OCI-LY3 (cell line): ENCODE measurements at regions not wholly inside any gene's neighbourhood (a gene's known extent, or its start where the extent isn't known, plus 50 kb on each side); places are given as distances from the start of the nearest gene placed in this dataset.
"Not testable (repeated sequence)": the region's sequence is repeated elsewhere in the genome, so short reads cannot be mapped to it uniquely, and the experiment has no call there.

Experiments
- H2AFZ ChIP-seq: fragments of 200-600, 300-600 bp; shearing (Covaris generic); 2 replicates; pipeline ENCODE4 v1.6.0; 2014; ENCODE audit warnings: antibody characterized with exemption, low read depth, low read length
- H3K27ac ChIP-seq: fragments of 200-600, 300-600 bp; sonication (generic); 2 replicates; pipeline ENCODE4 v1.5.1; 2014; ENCODE audit warnings: mild to moderate bottlenecking, low read length, moderate library complexity, mixed read lengths
- H3K27me3 ChIP-seq: fragments of 200-600, 300-600 bp; sonication (generic); 2 replicates; pipeline ENCODE4 v1.6.1; 2014; ENCODE audit warnings: low read depth, low read length, mixed read lengths
- H3K36me3 ChIP-seq: fragments of 200-600, 300-600 bp; sonication (generic); replicated peaks from 2 replicates; pipeline ENCODE3; 2014; ENCODE audit warnings: low read depth, low read length, mixed read lengths
- H3K4me1 ChIP-seq: fragments of 300-600, 200-600 bp; sonication (generic); 2 replicates; pipeline ENCODE4 v1.6.1; 2014; ENCODE audit warnings: low read length, mixed read lengths
- H3K4me2 ChIP-seq: fragments of 200-600, 300-600 bp; sonication (generic); 2 replicates; pipeline ENCODE4 v1.6.1; 2014; ENCODE audit warnings: low read length, mixed read lengths
- H3K4me3 ChIP-seq: fragments of 300-600, 200-600 bp; sonication (generic); 2 replicates; pipeline ENCODE4 v1.5.1; 2014; ENCODE audit warnings: antibody characterized with exemption, mild to moderate bottlenecking, low read length, moderate library complexity
- H3K79me2 ChIP-seq: fragments of 300-600, 200-600 bp; shearing (Covaris generic); 2 replicates; pipeline ENCODE4 v1.6.1; 2014; ENCODE audit warnings: mild to moderate bottlenecking, low read length, mixed read lengths
- H3K9ac ChIP-seq: fragments of 300-600, 200-600 bp; shearing (Covaris generic); 2 replicates; pipeline ENCODE4 v1.6.0; 2014; ENCODE audit warnings: mild to moderate bottlenecking, low read length, moderate library complexity
- H3K9me3 ChIP-seq: fragments of 200-600, 300-600 bp; shearing (Covaris generic); 2 replicates; pipeline ENCODE4 v1.6.1; 2014; ENCODE audit warnings: low read length, mixed read lengths; ENCODE audit not compliant: insufficient read depth
- H4K20me1 ChIP-seq: fragments of 200-600, 300-600 bp; sonication (generic); 2 replicates; pipeline ENCODE4 v1.6.1; 2016; ENCODE audit warnings: low read length, mixed read lengths; ENCODE audit not compliant: insufficient read depth
- CTCF ChIP-seq: fragments of 200-600, 300-600 bp; sonication (generic); IDR thresholded peaks from 2 replicates; pipeline ENCODE4 v1.5.1; 2014; ENCODE audit warnings: antibody characterized with exemption, low read length, low read depth
- EZH2phosphoT487 ChIP-seq: fragments of 200-600 bp; shearing (Covaris generic); IDR thresholded peaks from 2 replicates; pipeline ENCODE4 v1.6.1; 2018; ENCODE audit warnings: antibody characterized with exemption, mixed run types, low read depth

- Histone ChIP-seq H3K4me2 (no peak overlapping the region), H3K79me2 (no peaks in the 10 kb centered on the region), H4K20me1 (no peaks in the 10 kb centered on the region), H3K9me3 (no peaks in the 10 kb centered on the region), H2AFZ (no peak overlapping the region), H3K4me1 (no peaks in the 10 kb centered on the region), H3K4me3 (no peak overlapping the region), H3K36me3 (no peaks in the 10 kb centered on the region), H3K27ac (no peak overlapping the region), H3K27me3 (no peaks in the 10 kb centered on the region), H3K9ac (no peak overlapping the region)
- no peak for TF ChIP-seq EZH2phosphoT487
- no peak for TF ChIP-seq CTCF
Measured at GRCh38 chr6:109252261-109253041, 129.8 kb downstream of the CD164 start.

- H3K9me3 ChIP-seq, result no peaks in the 10 kb centered on the region
- no peak overlapping the region for H3K4me2 ChIP-seq
- H3K4me1 ChIP-seq, result no peaks in the 10 kb centered on the region
- H3K79me2 ChIP-seq, result no peaks in the 10 kb centered on the region
- H3K4me3 ChIP-seq, result no peak overlapping the region
- no peaks in the 10 kb centered on the region for H4K20me1 ChIP-seq
- no peak overlapping the region for H3K9ac ChIP-seq
- H2AFZ ChIP-seq, result no peak overlapping the region
- H3K36me3 ChIP-seq, result no peaks in the 10 kb centered on the region
- TF ChIP-seq EZH2phosphoT487 (no peak), CTCF (no peak)
- no peaks in the 10 kb centered on the region for H3K27me3 ChIP-seq
- no peak overlapping the region for H3K27ac ChIP-seq
Measured at GRCh38 chr6:109251839-109252238, 130.4 kb downstream of the CD164 start.

GRCh38 chr6:109250544-109251156, 131.6 kb downstream of the CD164 start:
- not testable (repeated sequence) for H2AFZ ChIP-seq, H3K36me3 ChIP-seq, H3K4me2 ChIP-seq, H4K20me1 ChIP-seq, H3K9me3 ChIP-seq, H3K27me3 ChIP-seq, H3K79me2 ChIP-seq, H3K4me3 ChIP-seq, H3K9ac ChIP-seq, H3K27ac ChIP-seq, H3K4me1 ChIP-seq

- Histone ChIP-seq H3K4me1 (no peaks in the 10 kb centered on the region), H3K36me3 (no peaks in the 10 kb centered on the region), H4K20me1 (no peaks in the 10 kb centered on the region), H3K27ac (no peak overlapping the region), H3K4me3 (no peak overlapping the region), H3K27me3 (no peaks in the 10 kb centered on the region), H3K4me2 (no peak overlapping the region), H2AFZ (no peak overlapping the region), H3K9me3 (no peaks in the 10 kb centered on the region), H3K9ac (no peak overlapping the region), H3K79me2 (no peaks in the 10 kb centered on the region)
- no peak for TF ChIP-seq CTCF
- no peak for TF ChIP-seq EZH2phosphoT487
Measured at GRCh38 chr6:109243863-109244825, 138.1 kb downstream of the CD164 start.
